ENCODE measurements at regions not wholly inside any gene's neighbourhood (a gene's known extent, or its start where the extent isn't known, plus 50 kb on each side); places are given as distances from the start of the nearest gene placed in this dataset.
A peak's percentile ranks its signal among the peaks of the same experiment; 100 is the strongest.

GRCh38 chr12:4121506-4122020, 152.0 kb upstream of the CCND2 start:
- no peak for TF ChIP-seq CTCF (IDR thresholded peaks at IDR 0.05; ENCODE audit: insufficient read depth, low read length)
- DNase-seq (ENCODE audit: low read depth) = no peak
- no peak overlapping the region for H3K4me3 ChIP-seq (ENCODE audit: low read depth, low read length)

GRCh38 chr12:4120316-4120917, 153.1 kb upstream of the CCND2 start:
- TF ChIP-seq CTCF (IDR thresholded peaks at IDR 0.05; ENCODE audit: insufficient read depth, low read length) = no peak
- H3K4me3 ChIP-seq (ENCODE audit: low read depth, low read length) = no peak overlapping the region
- no peak for DNase-seq (ENCODE audit: low read depth)

GRCh38 chr12:4119157-4119761, 154.3 kb upstream of the CCND2 start:
- TF ChIP-seq CTCF (IDR thresholded peaks at IDR 0.05; ENCODE audit: insufficient read depth, low read length) = no peak
- no peak for DNase-seq (ENCODE audit: low read depth)
- no peak overlapping the region for H3K4me3 ChIP-seq (ENCODE audit: low read depth, low read length)

- no peak for TF ChIP-seq CTCF (IDR thresholded peaks at IDR 0.05; ENCODE audit: insufficient read depth, low read length)
- DNase-seq (ENCODE audit: low read depth) = no peak
- H3K4me3 ChIP-seq (ENCODE audit: low read depth, low read length) = no peak overlapping the region
Observed at GRCh38 chr12:4118601-4119156, 154.9 kb upstream of the CCND2 start.

- no peak for TF ChIP-seq CTCF (IDR thresholded peaks at IDR 0.05; ENCODE audit: insufficient read depth, low read length)
- no peak overlapping the region for H3K4me3 ChIP-seq (ENCODE audit: low read depth, low read length)
- DNase-seq (ENCODE audit: low read depth) = peak; percentile 22
Observed at GRCh38 chr12:4118017-4118510, 155.5 kb upstream of the CCND2 start.

- H3K4me3 ChIP-seq (ENCODE audit: low read depth, low read length) = no peak overlapping the region
- TF ChIP-seq CTCF (IDR thresholded peaks at IDR 0.05; ENCODE audit: insufficient read depth, low read length) = no peak
- DNase-seq (ENCODE audit: low read depth) = no peak
Observed at GRCh38 chr12:4117386-4118016, 156.1 kb upstream of the CCND2 start.

All from fibroblast of the aortic adventitia (primary cell).